ENCODE measurements at regions not wholly inside any gene's neighbourhood (a gene's known extent, or its start where the extent isn't known, plus 50 kb on each side); places are given as distances from the start of the nearest gene placed in this dataset.

- BruUV-seq (replicated peaks): no TSS peak
- dilution Hi-C loops (cut with MboI; ENCODE audit: extremely low pct_ligation_motif_present, low sequenced_read_pairs): no loop called here
- no peak overlapping the region for H2AFZ ChIP-seq (ENCODE audit: low read depth, low read length)
- no peaks in the 10 kb centered on the region for H3K4me1 ChIP-seq (ENCODE audit: control insufficient read depth, extremely low read depth, insufficient read depth, low read length)
- no peaks in the 10 kb centered on the region for H3K79me2 ChIP-seq (ENCODE audit: control insufficient read depth, insufficient read depth, low read length)
- no peak overlapping the region for H3K4me3 ChIP-seq (replicated peaks in 1 of 3; ENCODE audit: insufficient read depth in 1 of 3, low read depth in 1 of 3, low read length in 3 of 3)
- no peaks in the 10 kb centered on the region for H3K9me1 ChIP-seq (replicated peaks; ENCODE audit: control insufficient read depth, extremely low read depth, insufficient read depth, low read length)
- H3K4me2 ChIP-seq (ENCODE audit: insufficient read depth, low read length): no peak overlapping the region
- no peaks in the 10 kb centered on the region for H4K20me1 ChIP-seq (replicated peaks; ENCODE audit: control insufficient read depth, extremely low read depth, insufficient read depth, low read length)
- intact Hi-C loops (cut with micrococcal nuclease): no loop called here
- H3K27me3 ChIP-seq (ENCODE audit: control insufficient read depth in 2 of 2, insufficient read depth in 2 of 2, low read length in 2 of 2): no peaks in the 10 kb centered on the region
- DNase-seq (ENCODE audit: low read depth, low spot score): no peak
- TF ChIP-seq FOS (IDR thresholded peaks at IDR 0.05; ENCODE audit: borderline replicate concordance, insufficient read depth, low read length) (no peak), POLR2A (IDR thresholded peaks at IDR 0.05; ENCODE audit: low read depth, low read length) (no peak), MAX (IDR thresholded peaks at IDR 0.05; ENCODE audit: insufficient read depth, insufficient read length) (no peak), GATA2 (IDR thresholded peaks at IDR 0.05; ENCODE audit: insufficient read depth, insufficient read length, low read depth, low read length) (no peak), EZH2 (IDR thresholded peaks at IDR 0.05; ENCODE audit: borderline replicate concordance, low read depth, low read length, severe bottlenecking) (no peak), CTCF (IDR thresholded peaks at IDR 0.05; ENCODE audit: extremely low read depth in 1 of 2, insufficient read depth in 1 of 2, low read depth in 1 of 2, low read length in 2 of 2) (no peak), JUN (IDR thresholded peaks at IDR 0.05; ENCODE audit: borderline replicate concordance, insufficient read depth, insufficient read length, low read depth) (no peak), POLR2AphosphoS5 (IDR thresholded peaks at IDR 0.05; ENCODE audit: insufficient read depth, low read depth, low read length) (no peak), MYC (IDR thresholded peaks at IDR 0.05; ENCODE audit: low read depth, low read length) (no peak)
- no peak for FAIRE-seq
- H3K36me3 ChIP-seq (ENCODE audit: control insufficient read depth in 2 of 2, extremely low read depth in 1 of 2, insufficient read depth in 2 of 2, low read length in 2 of 2): no peaks in the 10 kb centered on the region
- CTCF ChIA-PET: no interaction called here
- POLR2A ChIA-PET: no interaction called here
- no peak overlapping the region for H3K9ac ChIP-seq (replicated peaks; ENCODE audit: extremely low read depth, insufficient read depth, low read length)
- no peak overlapping the region for H3K27ac ChIP-seq (ENCODE audit: insufficient read depth, low read depth, low read length)
- no peaks in the 10 kb centered on the region for H3K9me3 ChIP-seq (replicated peaks; ENCODE audit: control insufficient read depth, insufficient read depth, low read length)
Observed at GRCh38 chr10:8563478-8563877, 509.0 kb downstream of the GATA3 start.

Measured in endothelial cell of umbilical vein (primary cell).